ENCODE measurements at regions not wholly inside any gene's neighbourhood (a gene's known extent, or its start where the extent isn't known, plus 50 kb on each side); places are given as distances from the start of the nearest gene placed in this dataset.

- no peak for DNase-seq
These were observed 312.8 kb upstream of the SMIM31 start for GRCh38 chr4:164441109-164441508.

DNA sequence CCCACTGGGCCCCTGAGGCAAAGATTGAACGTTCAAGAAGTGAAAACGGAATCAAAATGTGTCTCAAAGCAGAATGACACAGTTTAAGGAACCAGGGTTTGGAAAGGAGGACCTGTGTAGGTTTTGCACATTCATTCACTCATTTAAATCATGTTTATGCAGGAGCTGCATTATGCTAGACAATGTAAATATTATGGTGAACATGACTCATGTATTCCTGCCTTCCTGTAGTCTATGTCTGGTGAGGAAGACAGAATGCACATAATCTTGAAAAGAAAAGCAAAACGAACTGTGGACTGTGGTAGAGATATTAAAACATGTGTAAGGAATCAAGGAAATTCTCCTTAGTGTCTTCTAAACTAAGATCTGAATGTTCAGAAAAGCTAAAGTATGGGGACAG is 311.8 kb upstream of the SMIM31 start:
- no peak for DNase-seq

DNA sequence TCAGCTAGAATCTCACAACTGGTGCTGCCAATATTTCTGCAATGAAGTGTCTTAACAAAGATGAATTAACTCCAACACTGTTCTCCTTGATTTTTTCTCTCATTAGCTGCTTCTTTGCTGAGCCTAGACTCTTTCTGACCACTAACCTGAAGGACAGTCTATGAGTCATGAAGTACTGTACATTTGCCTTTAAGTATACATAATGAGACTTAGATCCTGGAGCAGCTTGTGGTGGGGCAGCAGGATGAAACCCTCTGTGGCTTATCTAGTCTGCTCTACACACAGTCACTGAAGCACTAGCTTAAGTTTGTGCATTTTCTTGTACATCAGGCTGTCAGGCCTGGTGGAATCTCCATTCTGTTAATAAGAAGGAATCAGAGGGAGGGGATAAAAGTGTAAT is 307.4 kb upstream of the SMIM31 start:
- DNase-seq = no peak

DNA sequence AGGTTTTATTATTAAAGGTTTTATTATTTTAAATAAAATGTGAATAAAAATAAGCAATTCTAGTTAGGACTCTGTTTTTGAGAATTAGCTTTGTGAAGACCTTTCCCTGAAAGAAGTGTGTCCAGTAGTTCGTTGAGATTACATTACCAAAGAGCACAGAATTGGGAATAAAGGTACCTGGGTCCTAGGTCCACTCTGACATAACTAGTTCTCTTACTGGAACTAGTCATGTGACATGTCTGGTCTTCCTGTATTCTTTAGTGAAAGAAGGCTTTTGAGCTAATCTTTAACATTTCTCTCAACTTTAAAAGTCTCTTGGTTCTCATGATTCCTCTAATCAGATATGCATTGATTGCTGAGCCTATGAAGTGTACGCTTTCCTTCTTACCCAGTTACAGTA is 292.0 kb upstream of the SMIM31 start:
- DNase-seq = no peak

- DNase-seq = no peak
These were observed 291.5 kb upstream of the SMIM31 start for GRCh38 chr4:164462471-164462870.

- DNase-seq = no peak
These were observed 289.6 kb upstream of the SMIM31 start for GRCh38 chr4:164464313-164464712.

GRCh38 chr4:164467493-164467892 is 286.4 kb upstream of the SMIM31 start:
- DNase-seq = no peak

DNA sequence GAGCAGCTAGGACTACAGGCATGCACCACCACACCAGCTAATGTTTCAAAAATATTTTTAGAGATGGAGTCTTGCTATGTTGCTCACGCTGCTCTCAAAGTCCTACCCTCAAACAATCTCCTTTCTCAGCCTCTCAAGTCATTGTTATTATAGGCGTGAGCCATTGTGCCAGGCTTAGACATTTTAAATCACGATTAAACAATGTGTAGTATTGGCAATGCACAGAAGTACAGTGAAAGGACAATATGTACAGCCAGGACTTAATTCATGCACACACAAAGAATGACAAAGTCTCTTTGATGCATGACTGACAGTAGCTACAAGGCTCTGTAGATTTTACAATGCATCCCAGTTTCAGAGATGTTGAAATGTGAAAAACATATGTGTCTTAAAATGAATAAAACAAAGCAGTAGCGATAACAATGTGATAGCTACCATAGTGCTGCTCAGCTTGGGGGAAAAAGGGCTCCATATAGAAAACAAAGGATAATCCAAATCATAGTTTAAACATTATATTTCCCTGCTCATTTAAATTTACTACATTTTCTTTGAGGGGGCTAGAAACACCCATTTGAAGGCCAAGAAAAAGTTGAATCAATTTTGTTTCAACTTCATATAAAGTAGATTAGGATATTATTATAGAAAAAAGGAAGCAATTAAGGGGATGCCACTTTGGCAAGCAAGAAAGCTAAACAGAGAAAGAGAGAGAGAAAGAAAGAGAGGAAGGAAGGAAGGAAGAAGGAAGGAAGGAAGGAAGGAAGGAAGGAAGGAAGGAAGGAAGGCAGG is 272.4 kb upstream of the SMIM31 start:
- no peak for DNase-seq

DNA sequence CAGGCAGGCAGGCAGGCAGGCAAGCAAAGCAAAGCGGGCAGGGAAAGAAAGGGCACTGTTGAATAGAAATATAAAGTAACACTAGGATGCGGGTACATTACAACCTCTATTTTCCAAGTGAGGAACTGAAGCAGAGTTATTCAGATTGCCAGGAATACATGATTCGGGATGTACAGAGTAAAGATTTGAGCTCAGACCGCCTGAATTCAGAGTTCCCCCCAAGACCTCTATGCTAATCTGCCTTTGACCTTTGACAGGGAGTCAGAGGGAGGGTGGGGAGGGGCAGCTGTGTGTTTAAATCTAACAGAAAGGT is 271.9 kb upstream of the SMIM31 start:
- DNase-seq = no peak

GRCh38 chr4:164482758-164483157 is 271.2 kb upstream of the SMIM31 start:
- no peak for DNase-seq

GRCh38 chr4:164483711-164484110 is 270.2 kb upstream of the SMIM31 start:
- no peak for DNase-seq

DNA sequence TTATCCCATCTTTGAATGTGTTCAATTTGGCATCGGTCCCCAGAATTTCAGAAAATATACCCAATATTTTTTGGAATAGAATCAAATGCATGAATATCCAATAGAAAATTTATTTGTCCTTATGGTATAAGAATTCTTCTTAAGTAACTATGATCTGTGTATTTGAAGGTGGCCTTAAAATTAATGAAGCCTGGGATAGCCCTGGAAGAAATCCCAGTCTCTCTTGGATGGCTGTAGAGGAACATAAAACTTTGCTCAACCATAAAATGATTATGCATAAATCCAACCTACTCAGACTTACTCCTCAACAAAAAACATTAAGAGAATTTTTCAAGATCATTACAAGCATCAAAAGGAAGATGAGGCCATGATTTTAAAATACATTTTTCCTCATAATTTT is 269.4 kb upstream of the SMIM31 start:
- no peak for DNase-seq

GRCh38 chr4:164485136-164485535 is 268.8 kb upstream of the SMIM31 start:
- DNase-seq = no peak

DNA sequence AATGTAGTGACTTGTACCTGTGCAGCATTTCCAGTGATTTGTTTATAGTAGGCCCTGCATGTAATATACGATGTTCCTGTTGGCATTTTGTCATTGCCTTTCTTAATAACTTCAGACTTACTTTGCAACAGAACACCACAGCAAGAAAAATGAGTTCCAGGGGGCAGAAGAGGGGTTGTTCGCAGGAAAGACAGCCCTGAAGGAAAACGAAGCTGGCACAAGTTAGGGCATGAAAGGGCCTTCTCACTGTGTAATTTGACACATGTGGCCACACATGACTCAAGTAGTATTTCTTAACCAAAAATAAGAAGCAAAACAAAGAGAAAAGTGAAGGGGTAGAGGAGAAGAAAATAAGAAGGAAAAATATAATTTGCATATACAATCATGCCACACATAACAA is 265.8 kb upstream of the SMIM31 start:
- no peak for DNase-seq

DNA sequence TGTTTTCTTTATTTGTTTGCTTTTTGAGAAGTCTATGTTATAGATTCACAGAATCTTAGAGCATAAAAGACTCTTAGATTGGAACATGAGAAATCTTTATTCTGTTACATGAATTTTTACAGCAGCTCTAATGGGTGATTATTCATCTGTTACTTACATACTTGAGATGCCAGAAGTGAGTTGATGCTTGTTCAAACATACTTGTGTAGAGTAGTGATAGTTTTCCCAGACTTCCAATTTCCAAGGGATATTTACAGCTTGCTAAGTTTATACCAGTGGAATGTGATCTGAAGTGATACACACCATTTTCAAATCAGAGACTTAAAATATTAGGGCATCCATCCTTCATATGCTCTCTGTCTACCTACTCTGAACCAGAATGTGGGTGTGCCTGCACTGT is 252.9 kb upstream of the SMIM31 start:
- DNase-seq = no peak

- no peak for DNase-seq
These were observed 250.1 kb upstream of the SMIM31 start for GRCh38 chr4:164503874-164504273.

GRCh38 chr4:164508097-164508496 is 245.8 kb upstream of the SMIM31 start:
- DNase-seq = no peak

DNA sequence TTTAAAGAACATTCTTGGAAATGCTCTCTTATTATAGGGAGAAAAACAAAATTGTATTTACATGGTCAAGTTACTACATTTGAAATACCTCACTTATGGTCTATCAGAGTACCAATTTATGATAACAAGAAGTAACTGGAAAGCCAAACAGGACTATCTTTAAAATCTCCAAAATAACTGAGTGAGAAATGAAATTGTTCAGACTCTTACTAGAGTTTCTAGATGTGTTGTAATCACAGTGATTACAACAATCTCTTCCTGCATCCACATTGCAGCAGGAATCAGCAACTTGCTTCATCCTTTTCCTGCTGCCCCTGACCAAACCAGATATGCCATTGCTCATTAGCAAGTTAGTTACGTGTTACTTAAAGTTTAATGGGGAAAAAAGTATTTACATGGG is 245.2 kb upstream of the SMIM31 start:
- DNase-seq = no peak

GRCh38 chr4:164509951-164510350 is 244.0 kb upstream of the SMIM31 start:
- DNase-seq = no peak

DNA sequence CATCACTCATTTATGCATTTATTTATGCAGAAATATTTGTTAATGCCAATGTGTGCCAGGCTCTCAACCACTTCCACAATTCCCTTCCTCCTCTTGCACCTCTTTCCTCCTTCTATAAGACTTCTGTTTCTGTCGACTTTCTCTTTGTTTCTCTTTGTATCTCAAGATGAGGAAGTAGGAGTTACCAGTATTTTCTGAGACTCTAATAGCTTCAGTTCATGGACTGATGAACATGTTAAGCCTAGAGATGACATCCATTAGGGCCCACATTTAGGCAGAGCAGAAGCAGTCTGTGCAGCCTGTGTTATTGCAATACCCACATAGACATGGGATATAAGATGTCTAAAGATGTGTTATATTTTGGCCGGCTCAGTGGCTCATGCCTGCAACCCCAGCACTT is 241.8 kb upstream of the SMIM31 start:
- DNase-seq = no peak

DNA sequence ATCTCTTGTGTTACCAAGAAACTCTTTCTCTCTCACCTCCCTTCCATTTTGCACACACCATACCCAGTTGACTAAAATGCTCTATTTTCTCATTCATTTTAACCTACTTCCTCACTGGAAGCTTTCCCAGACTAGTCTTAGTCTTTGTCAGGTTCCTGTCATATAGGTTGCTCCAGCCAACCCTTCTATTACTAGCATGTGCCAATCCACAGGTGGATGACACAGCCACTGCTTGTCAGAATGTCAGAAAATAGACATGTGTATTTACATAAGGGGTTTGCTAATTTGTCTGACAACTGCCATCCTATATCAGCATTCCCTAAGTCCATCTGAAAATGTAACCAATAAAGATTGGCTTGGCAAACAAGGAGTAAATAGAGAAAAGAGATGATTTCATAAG is 239.2 kb upstream of the SMIM31 start:
- DNase-seq = no peak

DNA sequence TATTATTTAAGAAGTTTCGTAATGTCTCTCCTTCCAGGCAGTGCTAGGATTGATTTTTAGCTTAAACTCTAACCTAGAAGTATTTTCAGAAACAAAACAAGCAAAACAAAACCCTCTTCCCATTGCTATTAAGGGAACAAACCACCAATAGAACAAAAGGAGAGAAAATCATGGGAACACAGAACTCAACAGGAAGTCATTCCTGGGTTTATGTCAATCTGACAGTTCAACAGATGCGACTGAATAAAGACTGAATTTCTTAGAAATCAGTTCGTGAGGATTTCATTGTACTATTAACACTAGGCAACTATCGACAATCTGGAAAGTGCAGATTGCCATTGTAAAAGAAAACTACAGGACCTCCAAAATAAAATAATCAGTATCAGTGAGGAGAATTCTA is 229.1 kb upstream of the SMIM31 start:
- DNase-seq = no peak

DNA sequence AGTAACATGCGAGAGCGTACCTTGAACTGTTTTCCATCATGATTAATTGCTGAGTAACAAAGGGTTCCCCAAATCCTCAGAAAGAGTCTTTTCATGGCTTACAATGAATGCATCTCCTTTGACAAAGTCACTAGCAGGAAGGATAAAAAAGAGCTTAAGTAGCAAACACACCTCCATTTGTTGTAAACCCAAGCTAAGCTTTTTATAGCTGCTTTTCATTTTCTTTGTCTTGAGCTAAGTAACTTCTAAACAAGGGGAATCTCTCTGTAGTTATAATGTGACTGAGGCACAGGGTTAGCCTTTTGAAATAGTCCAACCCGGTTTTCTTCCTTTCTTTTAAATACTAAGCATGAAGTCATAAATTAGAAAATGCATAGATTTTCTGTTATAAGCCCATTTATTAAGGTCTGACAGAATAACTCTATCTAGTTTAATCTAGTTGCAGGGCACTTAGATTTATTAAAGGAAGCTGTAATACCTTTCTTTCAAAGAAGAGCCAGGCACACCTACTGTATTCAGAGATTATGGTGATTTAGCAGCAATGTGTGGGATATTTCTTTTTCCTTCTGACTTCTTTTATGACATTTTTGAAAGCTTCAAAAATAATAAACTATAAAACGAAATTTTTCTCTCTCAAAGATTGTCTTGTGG is 226.9 kb upstream of the SMIM31 start:
- DNase-seq = no peak

GRCh38 chr4:164529058-164529457 is 224.9 kb upstream of the SMIM31 start:
- DNase-seq = no peak

DNA sequence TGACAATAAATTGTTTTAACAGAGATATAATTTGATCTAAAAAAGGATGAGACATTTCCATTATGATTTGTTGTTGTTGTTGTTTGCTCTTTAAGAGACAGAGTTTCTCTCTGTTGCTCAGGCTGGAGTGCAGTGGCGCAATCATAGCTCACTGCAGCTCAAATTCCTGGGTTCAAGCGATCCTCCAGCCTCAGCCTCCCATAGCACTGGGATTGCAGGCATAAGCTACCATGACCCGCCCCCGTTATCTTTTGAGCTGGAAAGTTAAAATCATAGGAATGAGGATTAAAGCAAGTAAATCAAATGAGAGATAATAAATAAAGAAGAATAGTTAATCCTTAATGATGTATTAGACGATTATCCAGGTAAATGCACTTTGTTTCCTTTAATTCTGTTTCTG is 224.4 kb upstream of the SMIM31 start:
- DNase-seq = no peak

All from activated gamma-delta T cell (primary cell).